ENCODE measurements at regions not wholly inside any gene's neighbourhood (a gene's known extent, or its start where the extent isn't known, plus 50 kb on each side); places are given as distances from the start of the nearest gene placed in this dataset.

- DNase-seq (ENCODE audit: low read depth): no peak
- H3K4me3 ChIP-seq (ENCODE audit: low read length): no peak overlapping the region
- TF ChIP-seq, protein P1, sequence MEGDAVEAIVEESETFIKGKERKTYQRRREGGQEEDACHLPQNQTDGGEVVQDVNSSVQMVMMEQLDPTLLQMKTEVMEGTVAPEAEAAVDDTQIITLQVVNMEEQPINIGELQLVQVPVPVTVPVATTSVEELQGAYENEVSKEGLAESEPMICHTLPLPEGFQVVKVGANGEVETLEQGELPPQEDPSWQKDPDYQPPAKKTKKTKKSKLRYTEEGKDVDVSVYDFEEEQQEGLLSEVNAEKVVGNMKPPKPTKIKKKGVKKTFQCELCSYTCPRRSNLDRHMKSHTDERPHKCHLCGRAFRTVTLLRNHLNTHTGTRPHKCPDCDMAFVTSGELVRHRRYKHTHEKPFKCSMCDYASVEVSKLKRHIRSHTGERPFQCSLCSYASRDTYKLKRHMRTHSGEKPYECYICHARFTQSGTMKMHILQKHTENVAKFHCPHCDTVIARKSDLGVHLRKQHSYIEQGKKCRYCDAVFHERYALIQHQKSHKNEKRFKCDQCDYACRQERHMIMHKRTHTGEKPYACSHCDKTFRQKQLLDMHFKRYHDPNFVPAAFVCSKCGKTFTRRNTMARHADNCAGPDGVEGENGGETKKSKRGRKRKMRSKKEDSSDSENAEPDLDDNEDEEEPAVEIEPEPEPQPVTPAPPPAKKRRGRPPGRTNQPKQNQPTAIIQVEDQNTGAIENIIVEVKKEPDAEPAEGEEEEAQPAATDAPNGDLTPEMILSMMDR (conservative IDR thresholded peaks at IDR 0.05; ENCODE audit: low read depth, low read length): no peak
Measured at GRCh38 chr5:61948151-61948550, 357.9 kb upstream of the KIF2A start.

- no peak for DNase-seq (ENCODE audit: low read depth)
- no peak overlapping the region for H3K4me3 ChIP-seq (ENCODE audit: low read length)
- TF ChIP-seq, protein P1 (conservative IDR thresholded peaks at IDR 0.05; ENCODE audit: low read depth, low read length): no peak
Measured at GRCh38 chr5:61949054-61949678, 356.8 kb upstream of the KIF2A start.

- H3K4me3 ChIP-seq (ENCODE audit: low read length): no peak overlapping the region
- TF ChIP-seq, protein P1 (conservative IDR thresholded peaks at IDR 0.05; ENCODE audit: low read depth, low read length): no peak
- no peak for DNase-seq (ENCODE audit: low read depth)
Measured at GRCh38 chr5:61949679-61950435, 356.1 kb upstream of the KIF2A start.

- DNase-seq (ENCODE audit: low read depth): no peak
- H3K4me3 ChIP-seq (ENCODE audit: low read length): no peak overlapping the region
- TF ChIP-seq, protein P1 (conservative IDR thresholded peaks at IDR 0.05; ENCODE audit: low read depth, low read length): no peak
Measured at GRCh38 chr5:61951295-61951694, 354.7 kb upstream of the KIF2A start.

DNA sequence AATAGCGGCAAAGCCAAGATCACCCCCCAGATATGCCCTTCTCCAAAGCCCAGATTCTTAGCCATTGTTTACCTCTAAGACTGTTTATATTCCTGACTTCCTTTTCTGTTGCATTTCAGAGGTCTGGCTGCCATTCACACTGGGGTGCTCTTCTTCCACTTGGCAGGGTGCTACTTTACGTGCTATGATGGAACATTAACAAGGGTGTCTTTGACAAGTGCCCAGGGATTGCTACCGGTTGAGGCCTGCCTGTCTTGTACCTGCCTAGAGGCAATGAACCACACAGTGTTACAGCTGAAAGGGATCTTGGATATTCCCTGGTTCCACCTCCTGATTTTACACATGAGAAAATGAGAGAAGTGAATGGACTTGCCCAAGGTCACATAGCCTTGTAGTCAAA lies 352.1 kb upstream of the KIF2A start:
- DNase-seq (ENCODE audit: low read depth): no peak
- H3K4me3 ChIP-seq (ENCODE audit: low read length): no peak overlapping the region
- TF ChIP-seq, protein P1 (conservative IDR thresholded peaks at IDR 0.05; ENCODE audit: low read depth, low read length): no peak

DNA sequence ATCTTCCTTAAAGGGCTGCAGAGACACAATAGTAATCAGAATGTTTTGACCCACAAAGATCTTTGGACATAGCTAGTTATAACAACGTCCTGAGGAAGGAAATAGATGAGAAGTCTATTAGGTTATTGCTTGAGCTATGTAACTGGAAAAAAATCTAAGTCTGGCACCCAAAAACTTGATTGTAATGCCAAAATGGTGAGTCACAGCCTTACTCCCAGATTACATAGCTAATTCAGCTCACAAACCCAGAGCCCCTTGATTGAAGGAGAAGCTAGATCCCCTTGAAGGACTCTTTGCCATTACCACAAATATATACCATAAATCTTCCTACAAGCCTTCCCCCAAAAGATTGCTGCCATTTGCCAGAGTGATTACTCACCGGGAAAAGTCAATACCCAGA lies 341.8 kb upstream of the KIF2A start:
- peak; percentile 72 for DNase-seq (ENCODE audit: low read depth)
- TF ChIP-seq, protein P1 (conservative IDR thresholded peaks at IDR 0.05; ENCODE audit: low read depth, low read length): no peak
- no peak overlapping the region for H3K4me3 ChIP-seq (ENCODE audit: low read length)

DNA sequence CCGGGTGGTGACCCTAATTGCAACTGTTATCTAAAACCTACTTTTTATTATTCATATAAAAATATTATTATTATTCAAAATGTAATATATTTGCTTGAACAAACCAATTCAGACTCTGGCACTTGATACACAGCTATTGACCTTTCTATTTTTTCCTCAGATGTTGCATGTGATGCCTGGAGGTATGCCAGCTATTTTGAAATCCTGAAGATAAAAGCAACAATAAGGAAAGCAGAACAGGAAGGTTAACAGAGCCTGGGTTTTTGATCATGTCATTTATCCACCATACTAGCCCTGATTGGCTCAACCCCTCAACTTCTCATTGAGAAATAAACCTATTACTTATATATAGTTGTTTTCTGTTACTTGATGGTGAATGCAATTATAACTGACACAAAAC lies 340.9 kb upstream of the KIF2A start:
- TF ChIP-seq, protein P1 (conservative IDR thresholded peaks at IDR 0.05; ENCODE audit: low read depth, low read length): no peak
- DNase-seq (ENCODE audit: low read depth): peak; percentile 15
- no peak overlapping the region for H3K4me3 ChIP-seq (ENCODE audit: low read length)

All from retinal pigment epithelial cell (primary cell).